ENCODE measurements at regions not wholly inside any gene's neighbourhood (a gene's known extent, or its start where the extent isn't known, plus 50 kb on each side); places are given as distances from the start of the nearest gene placed in this dataset.

- no peak for DNase-seq (ENCODE audit: low read depth in 2 of 2)
Observed at GRCh38 chr18:47758000-47758399, 172.5 kb downstream of the SMAD2 start.

DNA sequence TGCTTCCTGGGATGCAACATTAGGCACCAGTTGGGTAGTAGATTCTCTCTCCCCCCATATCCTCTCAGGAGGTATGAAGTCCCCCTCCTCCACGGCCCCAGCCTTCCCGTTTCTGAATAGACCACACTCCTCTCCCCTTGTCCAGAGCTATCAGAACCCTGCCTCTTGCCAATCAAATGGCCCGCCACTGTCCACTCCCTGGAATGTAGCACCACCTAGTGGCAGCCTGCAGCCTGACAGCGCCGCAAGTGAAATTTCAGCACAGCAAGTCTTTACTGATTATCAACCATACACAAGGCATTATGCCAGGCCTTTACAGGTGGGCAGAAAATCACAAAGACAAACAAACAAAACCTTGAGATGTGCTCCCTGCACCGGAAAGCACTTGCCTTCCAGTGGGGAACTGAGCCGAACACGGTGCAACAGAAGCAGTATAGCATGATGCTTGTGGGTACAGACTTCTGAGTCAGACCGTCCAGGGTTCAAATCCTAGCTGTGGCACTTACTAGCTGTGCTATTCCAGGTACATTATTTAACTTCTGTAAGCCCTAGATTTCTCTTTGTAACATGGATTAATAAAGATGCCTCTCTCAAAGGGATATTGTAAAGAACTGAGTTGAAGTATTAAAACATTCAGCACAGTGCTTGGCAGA lies 174.0 kb downstream of the SMAD2 start:
- DNase-seq (ENCODE audit: low read depth in 2 of 2) = peak in 1 of 2 donors; percentile 10

DNA sequence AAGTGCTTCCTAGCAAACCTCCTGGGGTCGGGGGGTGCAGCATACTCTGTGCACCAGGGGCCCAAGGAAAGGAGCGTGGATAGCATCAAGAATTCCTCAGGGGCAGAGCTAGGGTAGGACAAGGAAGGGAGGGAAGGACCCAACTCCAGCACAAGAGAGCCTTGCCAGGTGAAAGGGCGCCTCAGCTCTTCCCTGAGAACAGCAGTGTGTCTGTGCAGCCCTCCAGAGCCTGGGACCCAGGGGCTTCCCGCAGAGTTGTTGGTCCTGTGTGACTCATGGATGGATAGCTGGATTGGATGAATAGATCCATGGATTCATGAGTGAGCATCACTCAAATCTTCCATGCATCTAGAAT lies 175.4 kb downstream of the SMAD2 start:
- no peak for DNase-seq (ENCODE audit: low read depth in 2 of 2)

- no peak for DNase-seq (ENCODE audit: low read depth in 2 of 2)
Observed at GRCh38 chr18:47754311-47755101, 176.0 kb downstream of the SMAD2 start.

DNA sequence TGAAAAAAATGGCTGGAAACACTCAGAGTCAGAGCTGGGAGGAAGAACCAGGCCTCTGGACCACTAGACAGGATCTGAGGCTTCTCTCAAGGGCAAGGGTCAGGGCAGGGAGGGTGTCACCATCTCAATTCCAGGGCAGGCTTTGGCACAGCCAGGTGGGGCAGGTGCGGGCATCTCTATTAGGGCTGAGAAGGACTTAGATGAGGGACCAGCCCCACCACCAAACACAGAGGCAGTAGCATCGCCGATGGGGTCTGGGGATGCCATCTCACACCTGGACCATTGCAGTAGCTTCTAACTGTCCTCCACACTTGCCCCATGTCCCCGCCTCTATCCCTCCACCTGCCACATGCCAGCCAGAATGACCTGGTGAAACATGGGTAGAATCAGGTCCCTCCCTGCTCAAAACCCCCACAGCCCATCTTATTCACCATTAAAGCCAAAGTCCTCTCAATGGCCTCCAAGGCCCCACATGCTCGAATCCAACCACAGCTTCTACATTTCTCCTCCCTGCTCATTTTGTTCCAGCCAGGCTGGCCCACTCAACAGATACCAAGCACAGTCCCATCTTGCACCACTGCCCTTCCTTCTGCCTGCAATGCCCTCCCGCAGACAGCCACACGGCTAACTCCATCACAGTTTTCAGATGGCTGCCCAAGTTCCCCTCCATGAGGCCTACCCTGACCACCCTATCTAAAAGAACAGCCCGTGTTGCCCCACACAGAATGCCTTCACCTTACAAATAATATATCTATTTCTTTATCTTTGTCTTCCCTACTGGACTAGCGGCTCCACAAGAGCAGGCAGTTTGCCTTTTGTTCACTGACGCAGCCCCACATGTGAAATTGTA lies 177.4 kb downstream of the SMAD2 start:
- DNase-seq (ENCODE audit: low read depth in 2 of 2) = no peak

- DNase-seq (ENCODE audit: low read depth in 2 of 2) = no peak
Observed at GRCh38 chr18:47750889-47751423, 179.5 kb downstream of the SMAD2 start.

GRCh38 chr18:47749600-47749973 lies 180.9 kb downstream of the SMAD2 start:
- DNase-seq (ENCODE audit: low read depth in 2 of 2) = no peak

DNA sequence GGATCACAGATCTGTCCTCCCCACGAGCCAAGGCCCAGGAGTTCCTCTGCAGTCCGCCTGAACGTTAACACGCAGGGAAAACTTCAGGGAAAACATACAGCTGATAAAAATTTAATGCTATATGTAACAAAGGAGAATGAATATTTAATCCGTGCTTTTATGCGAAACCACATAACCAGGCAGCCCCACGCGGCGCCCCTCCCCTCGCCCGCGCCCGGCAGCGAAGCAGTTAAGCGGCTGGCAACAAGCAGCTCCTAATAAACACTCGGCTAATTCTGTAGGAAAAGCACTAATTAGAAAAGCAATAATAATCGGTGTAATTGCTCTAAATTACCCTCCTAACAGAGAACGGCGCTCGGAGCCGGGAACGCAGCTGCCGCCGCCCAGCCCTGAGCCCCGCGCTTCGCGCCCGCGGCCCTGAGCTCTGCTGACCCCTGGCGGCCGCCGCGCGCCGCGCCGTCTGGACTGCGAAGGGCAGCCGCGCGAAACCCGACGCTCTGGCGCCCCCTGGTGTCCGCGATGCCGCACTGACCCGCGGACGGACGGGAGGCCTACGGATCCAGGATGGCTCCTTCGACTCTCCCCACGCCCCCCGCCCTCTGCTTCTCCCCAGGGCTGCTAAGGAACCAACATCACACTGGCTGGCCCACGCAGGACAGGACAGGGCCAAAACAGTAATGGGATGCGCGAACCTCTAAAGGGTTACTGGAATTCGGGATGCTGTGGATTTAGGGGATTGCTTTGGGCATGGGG lies 181.4 kb downstream of the SMAD2 start:
- DNase-seq (ENCODE audit: low read depth in 2 of 2) = peak; percentile 50 to 51

GRCh38 chr18:47748093-47748796 lies 182.2 kb downstream of the SMAD2 start:
- no peak for DNase-seq (ENCODE audit: low read depth in 2 of 2)

DNA sequence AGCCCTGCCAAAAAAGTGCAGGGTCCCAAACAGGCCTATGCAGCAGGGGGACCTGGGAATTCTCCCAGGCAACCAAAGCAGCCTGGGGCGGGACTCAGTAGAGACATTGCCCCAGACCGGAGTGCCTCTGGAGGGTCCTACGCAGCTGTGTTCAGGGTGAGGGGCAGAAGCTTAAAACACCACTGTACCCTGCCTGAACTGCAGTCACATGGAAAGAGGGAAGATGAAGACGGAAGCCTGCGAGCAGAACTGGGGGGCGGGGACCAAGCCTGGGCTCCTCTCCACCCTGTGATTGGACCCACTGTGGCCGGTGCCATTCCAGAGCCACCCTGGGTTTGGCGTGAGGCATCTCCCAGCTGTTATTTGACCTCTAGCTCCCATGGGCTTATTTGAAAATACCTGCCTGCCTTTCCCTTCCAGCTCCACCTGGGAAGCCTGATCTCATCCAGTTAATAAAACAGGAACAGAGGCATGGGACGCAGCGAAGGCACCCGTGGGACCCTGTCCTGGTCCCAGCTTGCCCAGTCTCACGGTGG lies 183.1 kb downstream of the SMAD2 start:
- DNase-seq (ENCODE audit: low read depth in 2 of 2) = no peak

- no peak for DNase-seq (ENCODE audit: low read depth in 2 of 2)
Observed at GRCh38 chr18:47746615-47747014, 183.8 kb downstream of the SMAD2 start.

GRCh38 chr18:47745227-47745626 lies 185.2 kb downstream of the SMAD2 start:
- no peak for DNase-seq (ENCODE audit: low read depth in 2 of 2)

- no peak for DNase-seq (ENCODE audit: low read depth in 2 of 2)
Observed at GRCh38 chr18:47737956-47738355, 192.5 kb downstream of the SMAD2 start.

DNA sequence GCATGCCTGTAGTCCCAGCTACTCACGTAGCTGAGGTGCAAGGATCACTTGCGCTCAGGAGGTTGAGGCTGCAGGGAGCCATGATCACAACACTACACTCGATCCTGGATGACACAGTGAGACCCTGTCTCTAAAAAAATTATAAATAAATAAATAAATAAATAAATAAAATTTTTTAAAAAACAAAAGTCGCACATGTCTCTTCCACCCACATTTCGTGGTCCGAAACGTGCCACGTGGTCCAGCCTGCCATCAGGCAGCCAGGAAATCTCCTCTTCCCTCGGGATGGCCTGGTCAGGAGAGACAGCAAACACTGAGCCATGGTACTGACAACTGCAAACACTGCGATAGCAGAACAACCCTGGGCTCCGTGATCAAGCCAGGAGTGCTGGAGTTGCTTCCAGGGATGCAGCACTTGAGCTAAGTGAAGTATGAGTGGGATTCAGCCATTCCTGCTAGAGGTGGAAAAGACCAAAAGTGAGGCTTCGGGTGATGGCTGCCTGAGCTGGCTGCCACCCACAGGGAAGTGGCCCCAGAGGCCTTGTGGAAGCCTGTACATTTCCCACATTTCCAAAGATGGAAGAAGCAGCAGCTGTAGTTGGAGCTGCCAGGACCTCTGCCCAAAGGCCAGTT lies 193.1 kb downstream of the SMAD2 start:
- DNase-seq (ENCODE audit: low read depth in 2 of 2) = no peak

DNA sequence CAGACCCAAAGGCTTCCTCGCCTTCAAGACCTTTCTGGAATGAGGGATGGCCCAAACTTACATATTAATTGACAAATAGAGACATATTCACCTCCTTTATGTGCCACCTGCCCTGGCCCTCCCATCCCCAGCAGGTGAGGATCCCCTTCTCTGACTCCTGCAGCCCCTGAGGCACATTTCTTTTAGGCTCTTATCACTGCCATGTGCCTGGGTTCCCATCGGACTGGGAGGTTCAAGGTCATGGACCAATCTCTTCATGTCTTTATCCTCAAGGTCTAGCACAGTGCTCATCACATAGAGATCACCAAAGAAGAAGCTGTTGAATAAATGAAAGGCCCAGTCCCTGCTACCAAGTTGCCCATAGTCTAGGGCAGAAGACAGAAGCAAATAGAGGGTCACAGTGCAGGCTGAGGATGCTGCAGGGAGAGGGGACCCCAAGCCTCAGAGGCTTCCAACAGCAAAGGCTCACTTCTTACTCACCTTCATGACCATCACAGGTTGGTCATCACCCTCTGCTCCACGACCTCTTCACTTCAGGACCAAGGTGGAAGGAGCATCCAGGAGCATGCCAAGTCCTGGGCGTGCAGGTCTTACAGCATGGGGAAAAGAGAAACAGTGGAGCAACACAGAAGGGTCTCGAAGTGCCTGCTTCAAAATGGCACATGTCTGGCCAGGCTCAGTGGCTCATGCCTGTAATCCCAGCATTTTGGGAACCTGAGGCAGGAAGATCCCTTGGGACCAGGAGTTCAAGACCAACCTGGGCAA lies 193.9 kb downstream of the SMAD2 start:
- no peak for DNase-seq (ENCODE audit: low read depth in 2 of 2)

GRCh38 chr18:47735041-47735702 lies 195.3 kb downstream of the SMAD2 start:
- no peak for DNase-seq (ENCODE audit: low read depth in 2 of 2)

DNA sequence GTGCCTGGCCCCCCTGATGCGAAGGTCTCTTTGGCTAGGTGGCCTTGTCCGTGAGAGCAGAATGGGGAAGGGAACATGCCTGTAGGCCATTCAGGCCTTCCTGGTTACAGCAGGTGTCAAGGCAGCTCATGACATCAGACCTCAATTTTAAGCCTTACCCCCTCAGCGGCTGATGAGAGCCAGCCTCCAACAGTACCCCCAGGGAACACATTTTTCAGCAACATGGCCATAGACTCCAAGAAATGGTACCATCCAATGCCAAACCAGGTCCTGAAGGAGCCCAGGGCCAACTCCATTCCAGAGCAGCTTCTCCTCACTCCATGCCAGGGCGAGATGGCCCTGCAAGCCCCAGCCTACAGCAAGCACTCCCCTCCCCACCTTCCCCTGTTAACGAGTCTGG lies 199.2 kb downstream of the SMAD2 start:
- DNase-seq (ENCODE audit: low read depth in 2 of 2) = no peak

GRCh38 chr18:47730795-47731194 lies 199.7 kb downstream of the SMAD2 start:
- DNase-seq (ENCODE audit: low read depth in 2 of 2) = no peak

DNA sequence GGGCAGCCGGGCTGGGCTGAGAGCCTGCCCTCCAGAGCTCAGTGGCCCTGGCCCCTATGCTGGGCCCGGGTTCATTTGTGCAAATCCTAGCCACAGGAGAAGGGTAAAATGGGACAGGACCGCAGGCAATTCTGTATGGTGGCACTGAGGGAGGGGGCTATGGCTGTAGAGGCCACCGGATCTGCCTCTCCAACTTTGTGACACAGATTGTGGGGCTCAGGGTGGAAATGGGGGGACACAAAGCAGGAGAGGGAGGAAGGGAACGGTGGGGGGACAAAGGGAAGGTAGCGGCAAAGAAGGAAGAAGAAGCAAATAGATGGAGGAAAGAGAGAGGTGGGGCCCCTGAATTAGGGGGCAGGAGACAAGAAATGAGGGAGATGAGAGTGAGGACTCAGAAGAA lies 201.1 kb downstream of the SMAD2 start:
- no peak for DNase-seq (ENCODE audit: low read depth in 2 of 2)
